ENCODE measurements at regions not wholly inside any gene's neighbourhood (a gene's known extent, or its start where the extent isn't known, plus 50 kb on each side); places are given as distances from the start of the nearest gene placed in this dataset.

- no peak overlapping the region for H2BK12ac ChIP-seq (ENCODE audit: low read length in 2 of 2)
- H4K91ac ChIP-seq (ENCODE audit: low read length): no peak overlapping the region
- no peaks in the 10 kb centered on the region for H3K27me3 ChIP-seq (ENCODE audit: control insufficient read depth in 1 of 2, insufficient read depth in 1 of 2, low read length in 2 of 2)
- no peak overlapping the region for H2BK120ac ChIP-seq (ENCODE audit: low read depth, low read length)
- H3K4me1 ChIP-seq (ENCODE audit: control insufficient read depth, insufficient read depth, low read depth, low read length): no peaks in the 10 kb centered on the region
- no peak overlapping the region for H3K9ac ChIP-seq (ENCODE audit: low read length)
- no peak overlapping the region for H3K23ac ChIP-seq (ENCODE audit: low read length in 2 of 2)
- no peak for DNase-seq
- H3K4me3 ChIP-seq (ENCODE audit: insufficient read depth in 1 of 2, low read depth in 1 of 2, low read length in 2 of 2): no peak overlapping the region
- H3K36me3 ChIP-seq (ENCODE audit: control insufficient read depth in 1 of 2, insufficient read depth in 2 of 2, low read depth in 1 of 2, low read length in 2 of 2): no peaks in the 10 kb centered on the region
- H3K18ac ChIP-seq (ENCODE audit: low read depth in 1 of 2, low read length in 2 of 2): no peak overlapping the region
- H2AFZ ChIP-seq (ENCODE audit: low read depth, low read length): no peak overlapping the region
- no peak overlapping the region for H3K4ac ChIP-seq (ENCODE audit: low read depth in 1 of 2, low read length in 2 of 2)
- H3K9me3 ChIP-seq (ENCODE audit: control insufficient read depth, low read length): no peaks in the 10 kb centered on the region
- H2AK5ac ChIP-seq (ENCODE audit: low read length, severe bottlenecking): no peak overlapping the region
- no peak overlapping the region for H2BK5ac ChIP-seq (ENCODE audit: low read depth, low read length, poor library complexity, severe bottlenecking)
- H3K4me2 ChIP-seq (ENCODE audit: low read length, poor library complexity, severe bottlenecking): no peak overlapping the region
- H3K79me1 ChIP-seq (replicated peaks; ENCODE audit: low read length, poor library complexity, severe bottlenecking): no peaks in the 10 kb centered on the region
- H4K8ac ChIP-seq (ENCODE audit: low read length): no peak overlapping the region
- H2BK15ac ChIP-seq (ENCODE audit: low read depth, poor library complexity, severe bottlenecking): no peak overlapping the region
- no peak overlapping the region for H3K14ac ChIP-seq (ENCODE audit: low read length in 2 of 2)
- no peak overlapping the region for H3K27ac ChIP-seq (ENCODE audit: low read length, poor library complexity, severe bottlenecking)
Measured at GRCh38 chr1:98546319-98546718, 115.2 kb upstream of the SNX7 start.

GRCh38 chr1:98538106-98538505, 123.4 kb upstream of the SNX7 start:
- 67% methylated on average over 1 of the region's 3 CpGs for WGBS
- H3K27ac ChIP-seq (ENCODE audit: low read length, poor library complexity, severe bottlenecking): no peak overlapping the region
- H3K27me3 ChIP-seq (ENCODE audit: control insufficient read depth in 1 of 2, insufficient read depth in 1 of 2, low read length in 2 of 2): no peaks in the 10 kb centered on the region
- no peaks in the 10 kb centered on the region for H3K36me3 ChIP-seq (ENCODE audit: control insufficient read depth in 1 of 2, insufficient read depth in 2 of 2, low read depth in 1 of 2, low read length in 2 of 2)
- H2AFZ ChIP-seq (ENCODE audit: low read depth, low read length): no peak overlapping the region
- H3K23ac ChIP-seq (ENCODE audit: low read length in 2 of 2): no peak overlapping the region
- no peak overlapping the region for H2BK120ac ChIP-seq (ENCODE audit: low read depth, low read length)
- no peak overlapping the region for H3K9ac ChIP-seq (ENCODE audit: low read length)
- H3K79me1 ChIP-seq (replicated peaks; ENCODE audit: low read length, poor library complexity, severe bottlenecking): no peaks in the 10 kb centered on the region
- H2BK12ac ChIP-seq (ENCODE audit: low read length in 2 of 2): no peak overlapping the region
- no peak overlapping the region for H3K18ac ChIP-seq (ENCODE audit: low read depth in 1 of 2, low read length in 2 of 2)
- H3K4ac ChIP-seq (ENCODE audit: low read depth in 1 of 2, low read length in 2 of 2): no peak overlapping the region
- no peaks in the 10 kb centered on the region for H3K4me1 ChIP-seq (ENCODE audit: control insufficient read depth, insufficient read depth, low read depth, low read length)
- no peak for DNase-seq
- H4K8ac ChIP-seq (ENCODE audit: low read length): no peak overlapping the region
- no peaks in the 10 kb centered on the region for H3K9me3 ChIP-seq (ENCODE audit: control insufficient read depth, low read length)
- H3K4me3 ChIP-seq (ENCODE audit: insufficient read depth in 1 of 2, low read depth in 1 of 2, low read length in 2 of 2): no peak overlapping the region
- no peak overlapping the region for H3K14ac ChIP-seq (ENCODE audit: low read length in 2 of 2)
- H3K4me2 ChIP-seq (ENCODE audit: low read length, poor library complexity, severe bottlenecking): no peak overlapping the region
- H2AK5ac ChIP-seq (ENCODE audit: low read length, severe bottlenecking): no peak overlapping the region
- H4K91ac ChIP-seq (ENCODE audit: low read length): no peak overlapping the region
- no peak overlapping the region for H2BK15ac ChIP-seq (ENCODE audit: low read depth, poor library complexity, severe bottlenecking)
- H2BK5ac ChIP-seq (ENCODE audit: low read depth, low read length, poor library complexity, severe bottlenecking): no peak overlapping the region

GRCh38 chr1:98523256-98523655, 138.3 kb upstream of the SNX7 start:
- Histone ChIP-seq H4K91ac (ENCODE audit: low read length) (no peak overlapping the region), H3K9ac (ENCODE audit: low read length) (no peak overlapping the region), H3K18ac (ENCODE audit: low read depth in 1 of 2, low read length in 2 of 2) (no peak overlapping the region), H3K4me2 (ENCODE audit: low read length, poor library complexity, severe bottlenecking) (no peak overlapping the region), H3K4me1 (ENCODE audit: control insufficient read depth, insufficient read depth, low read depth, low read length) (no peaks in the 10 kb centered on the region), H3K36me3 (ENCODE audit: control insufficient read depth in 1 of 2, insufficient read depth in 2 of 2, low read depth in 1 of 2, low read length in 2 of 2) (no peaks in the 10 kb centered on the region), H2AFZ (ENCODE audit: low read depth, low read length) (no peak overlapping the region), H3K23ac (ENCODE audit: low read length in 2 of 2) (no peak overlapping the region), H3K4me3 (ENCODE audit: insufficient read depth in 1 of 2, low read depth in 1 of 2, low read length in 2 of 2) (no peak overlapping the region), H3K27ac (ENCODE audit: low read length, poor library complexity, severe bottlenecking) (no peak overlapping the region), H3K27me3 (ENCODE audit: control insufficient read depth in 1 of 2, insufficient read depth in 1 of 2, low read length in 2 of 2) (no peaks in the 10 kb centered on the region), H2BK5ac (ENCODE audit: low read depth, low read length, poor library complexity, severe bottlenecking) (no peak overlapping the region), H2BK12ac (ENCODE audit: low read length in 2 of 2) (no peak overlapping the region), H3K14ac (ENCODE audit: low read length in 2 of 2) (no peak overlapping the region), H2BK15ac (ENCODE audit: low read depth, poor library complexity, severe bottlenecking) (no peak overlapping the region), H3K9me3 (ENCODE audit: control insufficient read depth, low read length) (peaks cover 28% of the 10 kb centered on the region), H4K8ac (ENCODE audit: low read length) (no peak overlapping the region), H3K79me1 (replicated peaks; ENCODE audit: low read length, poor library complexity, severe bottlenecking) (no peaks in the 10 kb centered on the region), H2BK120ac (ENCODE audit: low read depth, low read length) (no peak overlapping the region), H3K4ac (ENCODE audit: low read depth in 1 of 2, low read length in 2 of 2) (no peak overlapping the region), H2AK5ac (ENCODE audit: low read length, severe bottlenecking) (no peak overlapping the region)
- 65% methylated on average over 3 of the region's 4 CpGs for WGBS
- DNase-seq: no peak

GRCh38 chr1:98516306-98516705, 145.2 kb upstream of the SNX7 start:
- no peak for DNase-seq
- no peak overlapping the region for H3K14ac ChIP-seq (ENCODE audit: low read length in 2 of 2)
- H2BK15ac ChIP-seq (ENCODE audit: low read depth, poor library complexity, severe bottlenecking): no peak overlapping the region
- H2BK5ac ChIP-seq (ENCODE audit: low read depth, low read length, poor library complexity, severe bottlenecking): no peak overlapping the region
- no peak overlapping the region for H3K4me2 ChIP-seq (ENCODE audit: low read length, poor library complexity, severe bottlenecking)
- no peak overlapping the region for H3K27ac ChIP-seq (ENCODE audit: low read length, poor library complexity, severe bottlenecking)
- H2AK5ac ChIP-seq (ENCODE audit: low read length, severe bottlenecking): no peak overlapping the region
- H3K4me3 ChIP-seq (ENCODE audit: insufficient read depth in 1 of 2, low read depth in 1 of 2, low read length in 2 of 2): no peak overlapping the region
- no peak overlapping the region for H4K8ac ChIP-seq (ENCODE audit: low read length)
- no peaks in the 10 kb centered on the region for H3K4me1 ChIP-seq (ENCODE audit: control insufficient read depth, insufficient read depth, low read depth, low read length)
- H2BK12ac ChIP-seq (ENCODE audit: low read length in 2 of 2): no peak overlapping the region
- H3K9ac ChIP-seq (ENCODE audit: low read length): no peak overlapping the region
- no peaks in the 10 kb centered on the region for H3K36me3 ChIP-seq (ENCODE audit: control insufficient read depth in 1 of 2, insufficient read depth in 2 of 2, low read depth in 1 of 2, low read length in 2 of 2)
- H3K23ac ChIP-seq (ENCODE audit: low read length in 2 of 2): no peak overlapping the region
- no peak overlapping the region for H3K18ac ChIP-seq (ENCODE audit: low read depth in 1 of 2, low read length in 2 of 2)
- H2AFZ ChIP-seq (ENCODE audit: low read depth, low read length): no peak overlapping the region
- no peak overlapping the region for H2BK120ac ChIP-seq (ENCODE audit: low read depth, low read length)
- no peaks in the 10 kb centered on the region for H3K27me3 ChIP-seq (ENCODE audit: control insufficient read depth in 1 of 2, insufficient read depth in 1 of 2, low read length in 2 of 2)
- H3K9me3 ChIP-seq (ENCODE audit: control insufficient read depth, low read length): peaks cover 6% of the 10 kb centered on the region
- no peak overlapping the region for H3K4ac ChIP-seq (ENCODE audit: low read depth in 1 of 2, low read length in 2 of 2)
- 81% methylated on average over 2 of the region's 2 CpGs for WGBS
- no peak overlapping the region for H4K91ac ChIP-seq (ENCODE audit: low read length)
- H3K79me1 ChIP-seq (replicated peaks; ENCODE audit: low read length, poor library complexity, severe bottlenecking): no peaks in the 10 kb centered on the region

Data from mesenchymal stem cell (in vitro differentiated cells and primary cell).